ENCODE measurements at regions not wholly inside any gene's neighbourhood (a gene's known extent, or its start where the extent isn't known, plus 50 kb on each side); places are given as distances from the start of the nearest gene placed in this dataset.
A peak's percentile ranks its signal among the peaks of the same experiment; 100 is the strongest.

DNA sequence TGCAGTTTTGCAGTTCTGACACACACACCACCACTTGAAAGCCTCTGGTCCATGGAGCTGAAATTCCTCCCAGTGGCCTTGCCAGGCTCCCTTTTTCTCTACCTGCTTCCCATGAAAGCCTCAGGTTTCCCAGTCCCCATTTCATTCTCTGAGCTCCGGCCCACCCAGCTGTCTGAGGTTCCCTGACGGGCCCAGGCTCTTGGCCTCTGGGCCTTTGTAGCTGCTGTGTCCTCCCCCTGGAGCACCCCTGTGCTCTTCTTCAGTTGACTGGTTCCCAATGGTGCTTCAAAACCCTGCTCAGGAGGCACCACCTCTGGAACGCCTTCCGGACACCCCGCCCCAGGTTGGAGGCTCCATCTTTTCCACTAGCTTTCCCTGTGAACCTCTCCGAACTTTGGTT lies 155.9 kb upstream of the SHB start:
- no peak for DNase-seq

- no peak for DNase-seq
Measured at GRCh38 chr9:38216572-38216971, 147.5 kb upstream of the SHB start.

DNA sequence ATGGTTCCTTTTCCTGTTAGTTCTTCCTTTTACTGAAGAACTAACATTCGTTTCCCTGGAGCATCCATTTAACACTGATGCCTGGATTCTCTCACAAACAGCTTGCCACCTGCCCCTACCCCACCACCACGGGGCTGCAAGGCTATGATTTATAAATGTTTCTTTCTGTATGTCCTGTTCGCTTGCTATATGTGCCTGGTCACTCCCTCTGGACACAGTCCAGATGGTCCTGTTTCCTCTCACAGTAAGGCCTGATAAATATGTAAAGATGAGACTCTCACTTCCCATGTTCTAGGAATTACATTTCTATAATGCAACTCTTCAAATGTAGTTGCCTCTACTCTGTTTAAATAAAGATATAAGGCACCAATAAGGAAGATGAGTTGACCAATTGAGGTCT lies 146.4 kb upstream of the SHB start:
- DNase-seq, result no peak

DNA sequence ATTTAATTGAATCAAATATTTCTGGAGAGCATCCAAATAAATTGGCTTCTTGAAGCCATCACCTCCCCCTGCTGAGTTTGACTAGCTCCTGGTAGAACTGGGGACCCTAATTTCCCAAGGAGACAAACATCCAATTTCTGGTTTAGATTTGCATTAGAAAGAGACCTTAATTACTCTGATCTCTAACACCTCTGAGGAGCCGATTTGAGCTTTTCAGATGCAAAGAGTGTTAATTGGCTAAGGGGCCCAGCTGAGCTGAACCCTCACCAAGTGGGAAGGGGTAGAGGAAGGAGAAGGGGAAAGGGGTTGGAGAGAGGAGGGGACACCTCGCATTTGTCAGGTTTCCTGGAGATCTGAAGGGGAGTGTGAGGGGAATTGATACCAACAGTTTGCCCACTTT lies 145.4 kb upstream of the SHB start:
- DNase-seq, result no peak

- DNase-seq, result no peak
Measured at GRCh38 chr9:38213631-38214299, 144.7 kb upstream of the SHB start.

GRCh38 chr9:38212016-38212415 lies 143.0 kb upstream of the SHB start:
- DNase-seq, result no peak

- DNase-seq, result no peak
Measured at GRCh38 chr9:38211002-38211401, 142.0 kb upstream of the SHB start.

GRCh38 chr9:38208206-38208901 lies 139.3 kb upstream of the SHB start:
- DNase-seq, result no peak

GRCh38 chr9:38207247-38207778 lies 138.3 kb upstream of the SHB start:
- DNase-seq, result no peak

- no peak for DNase-seq
Measured at GRCh38 chr9:38205279-38205678, 136.3 kb upstream of the SHB start.

DNA sequence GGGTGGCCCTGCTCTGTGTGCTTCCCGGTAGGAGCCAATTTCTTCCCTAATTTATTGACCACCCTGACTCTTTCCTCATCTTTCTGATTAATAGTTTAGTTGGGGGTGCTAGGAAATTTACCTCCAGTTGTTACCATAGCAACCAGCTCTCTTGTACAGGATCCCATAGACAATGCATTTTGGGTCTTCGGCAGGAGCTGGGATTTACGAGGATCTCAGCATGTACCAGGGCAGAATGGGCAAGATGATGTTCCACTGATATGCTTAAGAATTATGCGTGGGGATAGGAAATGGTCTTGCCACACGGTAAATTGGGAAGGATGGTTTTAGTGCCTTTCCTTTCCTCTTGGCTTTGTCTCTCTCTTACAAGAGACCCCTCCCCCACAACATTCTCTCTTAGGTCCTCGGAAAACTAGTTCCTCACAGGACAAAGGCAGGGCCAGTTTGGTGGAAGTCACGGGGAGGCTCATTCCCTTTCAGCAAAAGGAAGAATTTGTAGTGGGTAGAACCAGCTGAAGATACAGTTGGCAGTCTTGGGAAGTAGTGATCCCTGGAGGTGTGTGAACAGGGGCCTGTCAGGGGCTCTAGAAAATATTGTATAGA lies 133.4 kb upstream of the SHB start:
- no peak for DNase-seq

- no peak for DNase-seq
Measured at GRCh38 chr9:38201844-38202243, 132.8 kb upstream of the SHB start.

GRCh38 chr9:38200431-38200830 lies 131.4 kb upstream of the SHB start:
- DNase-seq, result peak; percentile 10 to 23

GRCh38 chr9:38198140-38198539 lies 129.1 kb upstream of the SHB start:
- no peak for DNase-seq

DNA sequence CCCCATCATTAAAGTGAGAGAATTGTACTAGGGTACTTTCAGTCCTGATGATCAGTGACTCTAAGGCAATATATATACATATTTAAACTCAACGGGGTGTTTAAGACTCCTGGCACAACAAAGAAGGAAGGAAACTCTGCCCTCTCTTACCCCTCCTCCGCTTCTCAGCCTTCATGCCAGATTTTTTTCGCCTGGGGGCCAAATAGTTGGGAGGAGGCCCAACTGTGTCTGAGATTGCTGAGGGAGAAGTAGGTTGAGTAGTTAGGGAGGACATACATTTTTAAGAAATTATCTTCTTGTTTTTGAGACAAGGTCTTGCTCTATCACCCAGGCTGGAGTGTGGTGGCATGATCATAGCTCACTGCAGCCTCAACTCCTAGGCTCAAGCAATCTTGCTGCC lies 127.7 kb upstream of the SHB start:
- peak; percentile 20 to 26 for DNase-seq

- peak; percentile 55 to 58 for DNase-seq
Measured at GRCh38 chr9:38195737-38196161, 126.7 kb upstream of the SHB start.

GRCh38 chr9:38194870-38195269 lies 125.8 kb upstream of the SHB start:
- peak; percentile 85 for DNase-seq

- DNase-seq, result no peak
Measured at GRCh38 chr9:38192731-38193265, 123.8 kb upstream of the SHB start.

DNA sequence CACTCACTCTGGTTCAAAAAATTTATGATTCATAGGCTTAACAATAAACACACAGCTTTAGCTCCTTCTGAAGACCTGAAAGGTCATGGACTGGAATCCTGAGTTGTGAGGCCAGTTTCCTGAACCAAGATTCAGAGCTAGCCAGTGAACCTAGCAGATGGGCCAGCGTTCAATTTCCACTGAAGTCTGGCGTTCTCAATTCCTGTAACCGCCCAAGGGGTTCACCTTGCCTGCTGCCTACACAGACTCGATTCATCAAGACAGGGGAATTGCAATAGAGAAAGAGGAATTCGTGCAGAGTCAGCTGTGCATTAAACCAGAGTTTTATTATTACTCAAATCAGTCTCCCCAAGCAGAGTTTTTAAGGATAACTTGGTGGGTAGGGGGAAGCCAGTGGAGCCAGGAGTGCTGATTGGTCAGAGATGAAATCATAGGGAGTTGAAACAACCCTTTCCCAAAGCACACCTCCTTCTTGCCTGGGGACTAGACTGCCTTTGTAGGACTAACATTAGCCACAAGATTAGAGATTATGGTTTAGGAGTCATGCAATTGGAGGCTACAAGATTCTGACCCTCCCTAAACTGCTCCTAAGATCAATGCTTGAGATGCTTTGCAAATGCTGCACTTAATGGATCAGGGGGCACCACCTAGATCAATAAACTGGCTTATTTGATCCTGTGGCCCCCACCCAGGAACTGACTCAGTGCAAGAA lies 117.5 kb upstream of the SHB start:
- no peak for DNase-seq

DNA sequence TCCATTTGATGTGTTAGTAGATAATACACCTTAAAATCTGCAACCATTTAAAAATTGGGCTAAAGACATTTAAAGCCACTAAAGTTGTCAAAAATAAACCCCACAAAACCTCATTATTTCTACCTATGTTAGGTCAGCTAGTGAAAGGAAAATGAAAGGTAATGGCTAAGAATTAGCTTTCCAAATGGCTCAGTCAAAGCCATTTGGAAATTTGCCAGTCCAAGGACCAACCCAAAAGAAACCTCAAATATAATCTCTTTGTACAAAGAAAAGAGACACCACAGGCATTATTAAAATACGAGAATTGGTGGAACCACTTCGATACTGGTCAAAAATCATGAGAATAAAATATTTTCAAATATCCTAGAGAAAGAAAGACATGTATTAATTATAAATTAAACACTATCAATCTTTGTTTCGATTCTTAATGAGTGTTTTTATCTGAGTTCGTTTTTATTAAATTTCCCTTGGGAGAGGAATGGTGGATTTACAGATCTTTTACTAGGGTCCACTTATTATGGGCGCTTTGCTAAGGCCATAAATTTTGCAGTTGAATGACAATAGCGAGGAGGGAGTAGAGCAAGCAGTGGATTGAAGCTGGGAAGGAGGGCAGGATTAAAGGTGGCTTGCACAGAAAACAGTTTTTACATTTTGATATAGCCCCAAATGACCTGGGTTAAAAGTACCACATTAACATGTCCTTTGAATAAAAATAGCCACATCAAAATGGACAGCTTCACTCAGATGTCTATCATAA lies 116.8 kb upstream of the SHB start:
- DNase-seq, result no peak

DNA sequence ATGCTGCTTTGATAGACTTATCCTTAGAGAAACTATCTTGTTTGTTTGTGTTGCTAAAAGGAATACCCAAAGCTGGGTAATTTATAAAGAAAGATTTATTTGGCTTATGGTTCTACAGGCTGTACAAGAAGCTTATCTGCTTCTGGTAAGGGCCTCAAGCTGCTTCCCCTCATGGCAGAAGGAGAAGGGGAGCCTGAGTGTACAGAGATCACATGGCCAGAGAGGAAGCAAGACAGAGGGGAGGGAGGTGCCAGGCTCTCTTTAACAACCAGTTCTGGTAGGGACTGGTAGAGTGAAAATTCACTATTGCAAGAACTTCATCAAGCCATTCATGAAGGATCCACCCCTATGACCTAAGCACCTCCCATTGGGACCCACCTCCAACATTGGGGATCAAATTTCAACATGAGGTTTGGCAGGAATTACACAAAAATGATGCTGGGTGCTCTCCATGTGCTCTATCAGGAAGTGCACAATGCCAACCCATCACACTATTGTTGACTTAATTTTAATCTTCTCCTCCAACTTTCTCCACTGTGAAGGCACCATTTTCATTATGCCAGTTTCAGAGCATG lies 115.1 kb upstream of the SHB start:
- peak in 1 of 2 donors; percentile 5 for DNase-seq

- peak in 1 of 2 donors; percentile 11 for DNase-seq
Measured at GRCh38 chr9:38182321-38182720, 113.3 kb upstream of the SHB start.
